HG03025 (cell line): ENCODE measurements at regions not wholly inside any gene's neighbourhood (a gene's known extent, or its start where the extent isn't known, plus 50 kb on each side); places are given as distances from the start of the nearest gene placed in this dataset.

ENCODE experiments used
- ATAC-seq: cut with Tn5 transposase; IDR thresholded peaks from one replicate; pipeline ENCODE4 v1.9.1; 2021; ENCODE audit warnings: mild to moderate bottlenecking, moderate library complexity; ENCODE audit not compliant: unreplicated experiment, low FRiP score

DNA sequence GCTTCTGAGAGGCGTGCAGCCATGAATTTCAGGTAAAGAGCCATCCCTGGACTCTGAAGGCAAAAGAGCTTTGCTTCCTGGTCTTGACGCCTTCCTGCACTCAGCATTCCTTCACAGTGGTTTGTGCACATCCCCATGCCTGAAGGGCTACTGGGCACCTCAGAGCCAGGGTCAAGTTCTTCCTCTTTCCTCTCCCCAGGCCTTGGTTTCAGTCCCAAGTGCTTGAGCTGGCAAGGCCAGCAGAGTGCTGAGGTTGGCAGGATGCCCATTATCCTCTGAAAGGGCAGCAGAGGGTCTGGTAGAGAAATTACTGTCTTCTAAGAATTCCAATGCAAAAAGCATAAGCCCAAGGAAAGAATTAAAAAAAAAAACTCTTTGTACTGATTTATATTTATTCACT is 1064.9 kb downstream of the TTLL7 start:
- no peak for ATAC-seq

DNA sequence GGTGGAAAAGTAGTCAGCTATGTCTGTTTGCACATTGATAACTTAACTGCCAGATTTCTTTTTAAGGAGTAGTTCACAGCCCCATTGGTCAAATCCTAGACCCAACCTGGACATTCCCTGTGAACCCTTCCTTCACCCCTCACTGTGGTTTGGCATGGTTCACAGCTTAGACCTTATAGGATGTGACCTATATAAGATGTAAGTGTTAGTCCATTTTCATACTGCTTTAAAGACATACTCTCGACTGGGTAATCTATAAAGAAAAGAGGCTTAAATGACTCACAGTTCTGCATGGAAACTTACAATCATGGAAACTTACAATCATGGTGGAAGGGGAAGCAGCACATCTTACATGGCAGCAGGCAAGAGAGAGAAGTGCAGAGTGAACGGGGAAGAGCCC is 1066.2 kb downstream of the TTLL7 start:
- no peak for ATAC-seq

DNA sequence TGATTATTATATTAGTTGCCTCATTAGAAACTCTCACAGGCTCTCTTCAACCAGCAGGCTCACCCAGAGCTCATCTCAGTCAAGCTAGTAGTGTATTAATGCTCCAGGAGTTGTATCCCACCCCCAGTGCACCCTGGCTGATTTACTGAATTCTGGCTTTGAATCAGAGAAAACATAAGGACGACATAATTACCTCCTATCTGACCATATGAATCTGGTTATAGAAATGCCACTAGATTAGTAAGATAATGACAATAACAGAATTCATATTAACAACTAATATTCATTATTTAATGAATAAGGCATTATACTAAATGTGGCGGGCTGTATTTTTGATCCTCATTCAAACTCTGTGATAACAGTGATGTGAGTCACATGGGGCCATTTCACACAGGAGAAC is 1066.7 kb downstream of the TTLL7 start:
- ATAC-seq = no peak

DNA sequence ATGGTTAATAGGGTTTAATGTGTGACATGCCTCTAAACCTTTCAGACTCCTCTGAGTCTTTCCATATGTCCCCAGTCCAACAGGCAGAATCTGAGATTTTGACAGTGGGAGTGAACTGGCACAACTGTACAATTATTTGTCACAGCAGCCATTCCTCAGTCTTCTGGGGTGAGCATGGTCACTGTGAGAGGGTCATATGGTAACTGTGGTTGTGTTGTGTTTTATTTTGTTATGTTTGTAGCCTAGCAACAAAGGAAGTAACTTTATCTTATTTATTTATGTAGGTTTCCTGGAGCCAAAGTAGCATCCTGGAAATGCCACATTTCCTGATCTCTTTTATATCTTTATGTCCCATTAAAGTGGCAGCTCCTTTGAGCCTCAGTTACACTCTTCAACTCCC is 1067.9 kb downstream of the TTLL7 start:
- no peak for ATAC-seq

GRCh38 chr1:82927753-82928152 is 1071.2 kb downstream of the TTLL7 start:
- no peak for ATAC-seq

GRCh38 chr1:82924666-82925065 is 1074.3 kb downstream of the TTLL7 start:
- no peak for ATAC-seq

- no peak for ATAC-seq
Measured at GRCh38 chr1:82923931-82924330, 1075.0 kb downstream of the TTLL7 start.

DNA sequence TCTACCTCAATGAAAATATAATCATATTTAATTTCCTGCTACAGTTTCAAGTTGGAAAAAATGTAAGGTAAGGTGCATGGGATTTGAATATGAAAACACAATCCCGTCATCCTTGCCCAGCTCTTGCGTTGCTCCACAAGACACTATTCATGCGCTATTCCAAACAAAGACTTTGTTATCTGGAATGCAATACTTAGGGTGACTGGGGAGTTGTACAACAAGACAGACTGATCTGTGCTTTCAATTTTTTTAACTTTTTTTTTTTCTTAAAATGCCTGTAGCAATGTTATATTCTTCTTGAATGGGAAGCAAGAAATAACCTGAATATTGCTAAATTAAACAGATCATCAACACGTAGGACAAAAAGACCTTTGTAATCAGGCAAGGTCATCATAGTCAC is 1077.2 kb downstream of the TTLL7 start:
- ATAC-seq = no peak

DNA sequence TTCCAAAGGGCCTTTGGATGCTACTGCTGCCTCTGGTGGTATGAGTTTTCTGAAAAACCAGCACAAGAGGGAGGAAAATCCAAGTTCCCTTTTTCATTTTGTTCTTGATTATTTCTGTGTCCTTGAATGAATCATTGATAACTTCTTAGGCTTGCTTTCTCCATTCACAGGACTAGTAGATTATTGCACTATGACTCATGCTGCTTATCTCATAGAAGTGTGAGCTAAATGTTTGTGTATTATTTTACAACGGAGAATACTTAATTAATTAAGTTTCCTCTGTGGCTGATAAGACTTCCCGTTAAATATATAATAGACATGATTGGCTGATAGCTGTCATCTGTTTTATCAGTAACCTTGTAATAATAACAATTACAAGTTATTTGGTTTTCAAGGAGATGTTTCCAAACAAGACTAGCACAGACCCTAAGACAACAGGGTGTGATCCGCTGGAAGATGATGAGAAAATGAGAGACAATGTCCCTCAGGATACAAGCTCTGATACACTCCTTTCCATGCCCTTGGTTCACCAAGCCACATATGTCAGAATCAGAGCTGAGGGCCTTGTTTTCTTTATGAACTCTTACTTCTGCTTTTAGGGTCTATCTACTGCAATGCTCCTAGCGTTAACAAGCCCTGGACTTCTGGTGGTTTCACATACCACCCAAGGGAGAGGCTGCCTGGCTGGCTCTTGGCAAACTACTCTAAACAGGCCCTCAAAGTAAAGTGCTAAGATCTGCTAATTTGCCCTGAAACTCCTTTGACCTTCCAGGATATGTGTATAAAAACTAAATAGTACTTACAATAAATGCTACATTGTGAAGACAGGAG is 1078.3 kb downstream of the TTLL7 start:
- no peak for ATAC-seq

DNA sequence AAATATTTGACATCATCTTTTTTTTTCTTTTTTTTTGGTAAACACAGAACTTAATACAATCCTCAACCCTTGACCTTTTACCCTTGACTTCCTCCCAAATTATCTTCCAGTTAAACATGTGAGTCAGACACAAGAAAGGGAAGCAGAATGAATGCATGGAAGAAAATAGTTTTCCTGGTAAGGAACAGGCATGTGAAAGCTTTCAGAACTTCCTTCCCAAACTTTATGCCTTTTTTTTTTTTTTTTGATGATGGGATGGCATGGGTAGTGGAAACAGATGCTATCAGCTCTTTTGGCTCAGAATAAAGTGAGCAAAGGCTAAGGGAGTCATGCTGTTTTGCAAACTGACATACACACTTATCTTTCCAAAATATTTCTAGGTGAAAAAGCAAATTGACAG is 1079.1 kb downstream of the TTLL7 start:
- no peak for ATAC-seq

DNA sequence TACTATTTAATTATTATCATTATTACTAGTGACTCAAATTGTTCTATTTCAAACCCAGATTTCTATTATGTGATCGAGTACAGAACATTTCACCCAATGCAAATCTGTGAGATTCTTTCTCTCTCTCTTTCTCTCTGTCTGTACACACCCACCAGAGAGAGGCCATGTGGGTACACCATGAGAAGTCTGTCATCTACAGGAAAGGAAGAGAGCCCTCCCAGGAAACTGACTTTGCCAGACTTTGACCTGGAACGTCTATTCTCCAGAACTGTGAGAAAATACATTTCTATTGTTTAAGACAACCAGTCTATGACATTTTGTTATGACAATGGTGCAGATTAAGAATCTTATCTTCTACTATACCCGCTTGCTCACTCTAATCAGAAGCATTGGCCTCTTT is 1091.6 kb downstream of the TTLL7 start:
- no peak for ATAC-seq

DNA sequence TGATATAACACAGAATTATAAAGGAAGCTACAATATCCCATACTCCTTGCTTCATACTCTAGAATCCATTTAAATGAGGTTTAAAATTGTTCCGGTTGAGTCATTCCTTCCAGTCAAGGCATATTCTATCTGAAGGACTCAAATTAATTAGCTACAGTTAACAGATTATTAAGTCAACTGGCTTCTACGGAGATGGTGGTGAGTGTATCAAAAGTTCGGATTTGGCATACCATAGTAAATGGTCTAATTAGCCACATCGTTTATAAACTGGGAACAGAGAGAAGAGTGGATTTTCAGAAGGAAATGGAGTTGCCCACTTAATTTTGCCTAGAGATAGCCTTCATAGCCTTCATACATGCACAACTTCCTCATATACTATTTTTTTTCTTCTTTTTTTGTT is 1095.3 kb downstream of the TTLL7 start:
- no peak for ATAC-seq

DNA sequence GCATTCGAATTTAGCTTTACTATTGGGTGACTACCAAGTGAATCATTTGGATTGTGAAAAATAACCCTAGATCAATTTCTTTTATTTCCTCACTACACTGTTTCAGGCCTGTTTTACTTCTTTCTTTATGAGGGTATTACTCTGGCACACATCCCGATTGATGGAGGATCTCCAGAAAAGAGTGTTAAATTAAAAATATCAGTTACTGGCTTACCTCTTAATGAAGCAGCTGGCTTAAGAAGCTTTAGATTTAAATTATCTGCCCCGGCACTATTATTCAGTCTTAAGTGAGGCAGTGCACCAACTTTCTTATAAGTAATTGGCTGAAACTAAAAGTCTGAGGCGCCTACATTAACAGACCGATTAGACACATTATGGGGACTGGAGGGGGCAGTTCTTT is 1097.4 kb downstream of the TTLL7 start:
- no peak for ATAC-seq

DNA sequence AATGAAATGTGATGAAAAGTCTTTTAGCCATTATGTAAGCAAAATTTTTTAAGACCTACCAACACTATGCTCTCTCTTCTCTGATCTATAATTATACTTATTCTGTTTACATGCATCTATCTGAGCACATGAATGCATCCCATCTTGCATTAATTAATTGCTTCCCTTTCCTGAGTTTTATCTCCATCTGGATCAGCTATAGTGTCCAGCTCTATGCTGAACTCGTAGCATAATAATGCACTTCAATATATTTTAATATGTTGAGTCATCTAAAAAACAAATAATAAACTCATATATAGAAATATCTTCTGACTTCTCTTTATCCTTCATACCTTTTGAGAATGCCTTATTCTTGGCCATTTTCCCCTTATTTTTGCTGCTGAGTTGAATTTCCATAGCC is 1097.8 kb downstream of the TTLL7 start:
- no peak for ATAC-seq

DNA sequence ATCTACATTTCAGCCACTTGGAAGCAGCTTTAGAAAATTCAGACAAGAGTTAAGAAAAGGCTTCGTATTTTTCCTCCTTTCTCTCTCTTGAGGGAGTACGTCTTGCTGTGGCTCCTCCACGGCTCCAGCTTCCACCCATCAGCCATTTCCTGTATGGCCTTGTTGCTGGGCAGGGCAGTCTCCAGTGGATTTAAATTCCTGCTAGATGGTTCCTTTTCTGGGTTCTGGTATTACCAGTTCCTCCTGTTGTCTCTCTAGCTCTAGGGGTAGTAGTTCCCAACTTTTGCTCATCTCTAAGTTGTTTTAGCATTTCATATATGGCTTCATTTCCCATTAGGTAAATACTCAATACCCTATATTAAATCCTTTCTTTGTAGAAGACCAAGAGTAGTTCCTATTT is 1098.3 kb downstream of the ADGRL2 start:
- no peak for ATAC-seq

DNA sequence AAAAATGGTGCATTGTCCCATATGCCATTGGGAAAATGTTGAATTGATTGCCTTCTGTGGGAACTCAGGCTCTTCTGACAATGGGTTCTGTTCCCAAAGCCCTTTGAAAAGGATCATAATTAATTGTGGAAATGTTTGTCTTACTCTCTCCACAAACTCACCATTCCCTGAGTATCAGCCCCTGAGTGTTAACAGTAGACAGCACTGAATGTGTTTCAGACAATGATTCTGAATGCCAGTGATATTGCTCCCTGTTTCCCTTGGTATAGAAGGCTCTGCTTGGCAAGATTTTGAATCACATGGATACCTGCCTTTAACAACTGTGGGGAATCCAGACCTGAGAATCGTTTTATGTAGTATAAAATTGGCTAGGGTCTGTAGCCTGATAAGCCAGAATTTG is 1096.8 kb downstream of the ADGRL2 start:
- ATAC-seq = no peak

DNA sequence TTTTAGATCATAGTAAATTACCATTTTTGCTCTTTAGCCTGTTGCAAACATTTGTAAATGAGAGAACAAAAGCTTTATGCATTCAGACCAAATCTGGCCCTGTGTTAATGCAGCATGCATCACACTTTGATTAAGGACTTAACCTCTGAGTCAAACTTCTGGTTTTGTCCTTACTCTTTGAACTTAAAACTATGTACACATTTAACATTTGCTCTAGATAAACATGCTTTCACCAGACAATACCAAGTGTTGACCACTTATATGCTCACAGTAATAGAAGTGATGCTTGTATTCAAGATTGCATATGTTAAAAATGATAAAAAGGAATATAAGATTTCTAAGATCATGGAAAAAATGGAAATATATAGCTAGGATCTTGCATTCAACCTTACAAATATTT is 1095.3 kb downstream of the ADGRL2 start:
- ATAC-seq = no peak

DNA sequence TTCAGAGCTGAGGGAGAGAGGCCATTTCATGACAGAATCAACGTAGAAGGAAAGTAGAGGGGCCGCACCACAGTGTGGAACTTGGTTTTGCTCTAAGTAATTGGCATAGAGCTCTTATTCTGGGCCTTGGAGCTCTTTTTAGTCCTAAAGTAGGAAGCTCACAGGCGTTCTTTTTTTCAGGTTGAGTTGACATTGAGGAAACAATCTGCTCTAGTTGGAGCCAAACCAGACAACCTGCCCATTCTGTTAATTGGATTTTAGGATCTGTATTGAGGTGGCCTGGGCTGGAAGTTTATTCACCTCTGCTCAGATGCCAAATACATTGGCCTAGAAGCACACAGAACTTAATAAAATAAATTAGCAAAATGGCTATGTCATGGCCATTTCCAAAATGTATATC is 1093.9 kb downstream of the ADGRL2 start:
- no peak for ATAC-seq

- no peak for ATAC-seq
Measured at GRCh38 chr1:82893712-82894470, 1093.2 kb downstream of the ADGRL2 start.

- ATAC-seq = no peak
Measured at GRCh38 chr1:82880506-82880905, 1079.8 kb downstream of the ADGRL2 start.

DNA sequence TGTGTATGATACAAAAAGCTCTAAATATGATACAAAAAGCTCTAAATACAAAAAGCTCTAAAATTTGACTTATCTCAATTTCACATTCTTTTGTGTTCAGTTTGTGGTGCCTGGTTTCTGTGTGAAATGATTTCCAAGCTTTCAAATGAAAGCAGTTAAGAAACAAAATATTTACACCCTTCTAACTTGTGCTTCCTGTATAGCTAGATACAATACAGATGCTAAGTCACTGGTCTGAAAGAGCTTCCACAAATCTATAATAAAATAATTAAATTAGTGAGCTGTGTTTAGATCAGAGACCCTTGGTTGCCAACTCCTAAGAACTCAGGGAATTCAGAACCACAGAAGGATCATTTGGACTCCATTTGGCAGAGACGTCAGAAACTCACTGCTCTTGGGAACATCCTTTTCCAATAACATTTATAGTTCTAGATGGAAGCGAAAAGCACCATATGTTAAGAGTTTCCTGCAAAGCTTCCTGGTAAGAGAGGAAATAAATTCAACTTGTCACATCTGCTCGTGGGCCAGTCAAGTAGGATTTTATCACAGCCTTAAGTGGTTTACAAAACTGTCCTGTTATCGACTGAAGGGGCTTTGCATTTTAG is 1079.1 kb downstream of the ADGRL2 start:
- ATAC-seq = no peak

DNA sequence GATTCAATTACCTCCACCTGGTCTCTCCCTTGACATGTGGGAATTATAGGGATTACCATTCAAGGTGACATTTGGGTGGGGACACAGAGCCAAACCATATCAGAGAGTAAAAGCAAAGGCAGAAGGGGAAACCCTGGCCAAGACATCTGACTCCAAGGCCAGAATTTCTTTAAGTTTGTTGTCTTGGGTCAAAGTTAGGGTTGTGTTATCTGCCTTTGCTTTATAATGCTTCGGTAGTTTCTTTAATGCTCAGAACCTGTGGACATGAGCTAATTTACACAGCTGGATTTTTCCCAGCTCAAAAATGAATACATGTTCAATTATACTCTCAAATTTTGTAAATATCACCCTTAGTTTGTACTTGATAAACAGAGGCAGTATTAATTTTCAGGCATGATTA is 1074.4 kb downstream of the ADGRL2 start:
- ATAC-seq = no peak
